ENCODE measurements at regions not wholly inside any gene's neighbourhood (a gene's known extent, or its start where the extent isn't known, plus 50 kb on each side); places are given as distances from the start of the nearest gene placed in this dataset.

- H3K4me1 ChIP-seq (ENCODE audit: control insufficient read depth in 1 of 2, insufficient read depth in 1 of 2, low read depth in 1 of 2, low read length in 1 of 2), result no peaks in the 10 kb centered on the region
- H3K9me3 ChIP-seq, result no peaks in the 10 kb centered on the region
- H3K27ac ChIP-seq, result no peak overlapping the region
- TF ChIP-seq, protein P1, sequence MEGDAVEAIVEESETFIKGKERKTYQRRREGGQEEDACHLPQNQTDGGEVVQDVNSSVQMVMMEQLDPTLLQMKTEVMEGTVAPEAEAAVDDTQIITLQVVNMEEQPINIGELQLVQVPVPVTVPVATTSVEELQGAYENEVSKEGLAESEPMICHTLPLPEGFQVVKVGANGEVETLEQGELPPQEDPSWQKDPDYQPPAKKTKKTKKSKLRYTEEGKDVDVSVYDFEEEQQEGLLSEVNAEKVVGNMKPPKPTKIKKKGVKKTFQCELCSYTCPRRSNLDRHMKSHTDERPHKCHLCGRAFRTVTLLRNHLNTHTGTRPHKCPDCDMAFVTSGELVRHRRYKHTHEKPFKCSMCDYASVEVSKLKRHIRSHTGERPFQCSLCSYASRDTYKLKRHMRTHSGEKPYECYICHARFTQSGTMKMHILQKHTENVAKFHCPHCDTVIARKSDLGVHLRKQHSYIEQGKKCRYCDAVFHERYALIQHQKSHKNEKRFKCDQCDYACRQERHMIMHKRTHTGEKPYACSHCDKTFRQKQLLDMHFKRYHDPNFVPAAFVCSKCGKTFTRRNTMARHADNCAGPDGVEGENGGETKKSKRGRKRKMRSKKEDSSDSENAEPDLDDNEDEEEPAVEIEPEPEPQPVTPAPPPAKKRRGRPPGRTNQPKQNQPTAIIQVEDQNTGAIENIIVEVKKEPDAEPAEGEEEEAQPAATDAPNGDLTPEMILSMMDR (IDR thresholded peaks at IDR 0.05), result no peak
- peaks cover 14% of the 10 kb centered on the region for H3K27me3 ChIP-seq
- H3K4me3 ChIP-seq (ENCODE audit: low read depth in 1 of 2, low read length in 1 of 2), result no peak overlapping the region
- no peaks in the 10 kb centered on the region for H3K36me3 ChIP-seq
Observed at GRCh38 chr9:19920401-19920800, 131.6 kb upstream of the SLC24A2 start.

GRCh38 chr9:19918630-19919029 lies 129.8 kb upstream of the SLC24A2 start:
- no peaks in the 10 kb centered on the region for H3K36me3 ChIP-seq
- H3K9me3 ChIP-seq, result no peaks in the 10 kb centered on the region
- H3K4me3 ChIP-seq (ENCODE audit: low read depth in 1 of 2, low read length in 1 of 2), result no peak overlapping the region
- TF ChIP-seq, protein P1 (IDR thresholded peaks at IDR 0.05), result no peak
- no peak overlapping the region for H3K27ac ChIP-seq
- H3K27me3 ChIP-seq, result no peaks in the 10 kb centered on the region
- H3K4me1 ChIP-seq (ENCODE audit: control insufficient read depth in 1 of 2, insufficient read depth in 1 of 2, low read depth in 1 of 2, low read length in 1 of 2), result no peaks in the 10 kb centered on the region

- no peaks in the 10 kb centered on the region for H3K36me3 ChIP-seq
- no peaks in the 10 kb centered on the region for H3K27me3 ChIP-seq
- no peaks in the 10 kb centered on the region for H3K4me1 ChIP-seq (ENCODE audit: control insufficient read depth in 1 of 2, insufficient read depth in 1 of 2, low read depth in 1 of 2, low read length in 1 of 2)
- TF ChIP-seq, protein P1 (IDR thresholded peaks at IDR 0.05), result no peak
- no peak overlapping the region for H3K4me3 ChIP-seq (ENCODE audit: low read depth in 1 of 2, low read length in 1 of 2)
- H3K9me3 ChIP-seq, result no peaks in the 10 kb centered on the region
- no peak overlapping the region for H3K27ac ChIP-seq
Observed at GRCh38 chr9:19914044-19914443, 125.2 kb upstream of the SLC24A2 start.

- no peaks in the 10 kb centered on the region for H3K27me3 ChIP-seq
- no peaks in the 10 kb centered on the region for H3K4me1 ChIP-seq (ENCODE audit: control insufficient read depth in 1 of 2, insufficient read depth in 1 of 2, low read depth in 1 of 2, low read length in 1 of 2)
Observed at GRCh38 chr9:19913151-19913550, 124.3 kb upstream of the SLC24A2 start.

DNA sequence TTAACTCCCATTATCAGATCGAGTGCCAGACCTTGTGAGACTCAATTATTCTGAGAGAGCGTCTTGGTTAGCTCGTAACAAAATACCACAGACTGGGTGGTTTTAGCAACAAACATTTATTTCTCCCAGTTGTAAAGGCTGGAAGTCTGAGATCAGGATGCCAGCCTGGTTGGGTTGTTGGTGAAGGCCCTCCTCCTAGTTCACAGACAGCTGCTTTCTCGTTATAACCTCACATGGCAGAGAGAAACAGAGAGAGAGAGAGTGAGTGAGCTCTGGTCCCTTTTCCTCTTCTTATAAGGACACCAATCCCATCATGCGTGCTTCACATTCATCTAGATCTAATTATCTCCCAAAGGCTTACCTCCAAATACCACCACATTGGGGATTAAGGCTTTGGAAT lies 114.2 kb upstream of the SLC24A2 start:
- Histone ChIP-seq H3K36me3 (no peaks in the 10 kb centered on the region), H3K27me3 (no peaks in the 10 kb centered on the region), H3K4me3 (ENCODE audit: low read depth in 1 of 2, low read length in 1 of 2) (no peak overlapping the region), H3K27ac (no peak overlapping the region), H3K4me1 (ENCODE audit: control insufficient read depth in 1 of 2, insufficient read depth in 1 of 2, low read depth in 1 of 2, low read length in 1 of 2) (no peaks in the 10 kb centered on the region), H3K9me3 (no peaks in the 10 kb centered on the region)
- TF ChIP-seq, protein P1 (IDR thresholded peaks at IDR 0.05), result no peak

More at GRCh38 chr9:19913151-19913550, 124.3 kb upstream of the SLC24A2 start:
- Histone ChIP-seq H3K36me3 (no peaks in the 10 kb centered on the region), H3K4me3 (ENCODE audit: low read depth in 1 of 2, low read length in 1 of 2) (no peak overlapping the region), H3K9me3 (no peaks in the 10 kb centered on the region), H3K27ac (no peak overlapping the region)
- TF ChIP-seq, protein P1 (IDR thresholded peaks at IDR 0.05), result no peak

DNA sequence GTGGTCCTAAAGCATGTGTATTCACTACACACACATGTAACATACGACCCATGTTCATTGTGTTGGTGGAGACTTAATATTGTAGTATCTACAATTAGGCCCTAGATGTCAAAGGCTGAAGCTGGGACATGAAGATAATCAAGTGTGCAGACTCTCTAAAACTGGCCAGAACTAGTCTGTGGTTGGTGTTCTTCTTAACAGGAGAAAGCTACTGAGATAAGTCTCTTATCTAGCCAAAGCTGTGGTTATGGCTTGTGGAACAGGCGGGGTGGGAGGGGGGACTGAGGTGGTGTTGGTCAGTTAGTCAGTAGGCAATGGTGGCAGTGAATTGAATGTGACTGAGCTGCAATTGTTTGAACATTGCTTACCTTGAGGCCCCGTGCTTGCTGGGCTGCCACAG lies 112.7 kb upstream of the SLC24A2 start:
- Histone ChIP-seq H3K9me3 (no peaks in the 10 kb centered on the region), H3K27ac (no peak overlapping the region), H3K4me3 (ENCODE audit: low read depth in 1 of 2, low read length in 1 of 2) (no peak overlapping the region), H3K27me3 (no peaks in the 10 kb centered on the region), H3K36me3 (no peaks in the 10 kb centered on the region), H3K4me1 (ENCODE audit: control insufficient read depth in 1 of 2, insufficient read depth in 1 of 2, low read depth in 1 of 2, low read length in 1 of 2) (no peaks in the 10 kb centered on the region)
- TF ChIP-seq, protein P1 (IDR thresholded peaks at IDR 0.05), result no peak
